ENCODE measurements at regions not wholly inside any gene's neighbourhood (a gene's known extent, or its start where the extent isn't known, plus 50 kb on each side); places are given as distances from the start of the nearest gene placed in this dataset.

DNA sequence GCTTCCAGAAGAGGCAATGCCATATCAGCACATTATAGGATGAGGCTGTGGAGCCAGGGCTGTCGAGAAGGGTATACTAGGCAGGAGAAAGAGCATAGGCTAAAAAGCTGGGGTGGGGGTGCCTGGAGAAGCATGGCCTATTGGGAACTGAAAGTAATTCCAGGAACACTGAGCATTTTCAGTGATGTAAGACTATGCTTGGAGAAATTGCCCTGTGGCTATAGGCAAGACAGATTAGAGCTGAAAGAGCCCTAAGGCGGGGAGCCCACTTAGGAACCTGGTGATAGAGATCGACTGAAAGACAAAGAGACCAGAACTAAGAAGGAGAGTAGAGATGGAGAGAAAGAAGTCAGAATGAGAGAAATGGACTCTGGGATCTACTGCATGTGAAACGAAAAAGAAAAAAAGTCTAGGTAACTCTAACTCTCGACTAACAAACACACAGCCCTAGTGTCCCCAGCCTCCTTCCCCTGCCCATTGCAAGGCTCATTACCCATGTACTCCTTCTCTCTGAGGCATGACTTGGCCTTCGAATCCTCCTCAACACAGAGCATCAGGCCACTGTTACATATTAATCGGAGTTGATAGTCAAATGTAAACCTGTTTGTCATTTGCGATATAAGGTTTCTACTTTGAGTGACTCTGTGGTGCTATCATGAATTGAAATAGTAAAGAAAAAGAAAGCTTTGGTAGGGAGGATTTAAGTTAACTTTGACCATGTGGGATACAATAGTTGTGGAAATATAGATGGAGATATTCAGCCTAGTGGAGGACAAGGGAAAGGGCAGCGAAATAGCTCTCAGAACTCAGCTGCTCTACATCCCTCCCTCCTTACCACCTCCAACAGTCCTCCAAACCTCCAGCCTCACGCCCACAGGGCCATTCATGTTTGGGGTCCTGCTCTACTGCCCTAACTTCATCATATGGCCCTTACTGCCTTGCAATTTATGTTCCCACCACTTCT, 52.3 kb upstream of the BMAL1 start:
- DNase-seq = no peak

GRCh38 chr11:13227676-13228255, 49.8 kb upstream of the BMAL1 start:
- no peak for DNase-seq

Data from NCI-H2081 treated with DMSO at 0.1 percent for 48 hours (cell line).